CD14-positive monocyte (primary cell): ENCODE measurements at regions not wholly inside any gene's neighbourhood (a gene's known extent, or its start where the extent isn't known, plus 50 kb on each side); places are given as distances from the start of the nearest gene placed in this dataset.

Source experiments
- DNase-seq, 3 donors: peaks; one replicate each; pipeline ENCODE4 v3.0.0-alpha.2; 2011 to 2022
- H2AFZ ChIP-seq: 2 replicates; pipeline ENCODE4 v1.6.0; 2012; ENCODE audit warnings: mild to moderate bottlenecking, low read depth, low read length, inconsistent platforms; ENCODE audit not compliant: insufficient read depth, poor library complexity, severe bottlenecking
- H3K27ac ChIP-seq, 2 donors: 1 replicate in 1 of 2; 2 replicates in 1 of 2; pipeline ENCODE4 v1.5.1; 2012 to 2013; ENCODE audit warnings: low read length in 2 of 2, control low read depth in 1 of 2, inconsistent platforms in 1 of 2, low read depth in 1 of 2, mild to moderate bottlenecking in 1 of 2
- H3K27me3 ChIP-seq, 2 donors: one replicate each; pipeline versions ENCODE4 v1.6.0 to v1.6.1; 2011 to 2013; ENCODE audit warnings: low read length in 2 of 2; ENCODE audit not compliant: control insufficient read depth in 2 of 2, insufficient read depth in 2 of 2
- H3K36me3 ChIP-seq, 2 donors: replicated peaks in 1 of 2; 1 replicate in 1 of 2; 2 replicates in 1 of 2; pipeline versions ENCODE4 v1.5.1 to v1.6.1; 2012 to 2013; ENCODE audit warnings: low read length in 2 of 2, control low read depth in 1 of 2, inconsistent platforms in 1 of 2, mild to moderate bottlenecking in 1 of 2; ENCODE audit not compliant: insufficient read depth in 2 of 2, control insufficient read depth in 1 of 2
- H3K4me1 ChIP-seq, 2 donors: 1 replicate in 1 of 2; 2 replicates in 1 of 2; pipeline versions ENCODE4 v1.5.1 to v1.6.1; 2012 to 2013; ENCODE audit warnings: low read length in 2 of 2, control low read depth in 1 of 2, inconsistent platforms in 1 of 2, mild to moderate bottlenecking in 1 of 2, moderate library complexity in 1 of 2; ENCODE audit not compliant: insufficient read depth in 2 of 2, control insufficient read depth in 1 of 2
- H3K4me2 ChIP-seq: replicated peaks from 2 replicates; pipeline ENCODE3; 2012; ENCODE audit warnings: low read length, moderate library complexity, mild to moderate bottlenecking; ENCODE audit not compliant: poor library complexity, severe bottlenecking; ENCODE audit errors: extremely low read depth
- H3K4me3 ChIP-seq, 3 experiments: fragments of 200-600 bp in 1 of 3; sonication (generic) in 1 of 3; replicated peaks in 1 of 3; 1 replicate in 2 of 3; 2 replicates in 1 of 3; pipeline ENCODE4 v1.5.1; 2011 to 2013; ENCODE audit warnings: low read length in 3 of 3, mild to moderate bottlenecking in 3 of 3, control low read depth in 2 of 3, low read depth in 2 of 3, inconsistent platforms in 1 of 3, moderate library complexity in 1 of 3
- H3K79me2 ChIP-seq: 2 replicates; pipeline ENCODE4 v1.6.0; 2012; ENCODE audit warnings: mild to moderate bottlenecking, control low read depth, inconsistent platforms, low read length, moderate library complexity; ENCODE audit not compliant: insufficient read depth
- H3K9ac ChIP-seq: 2 replicates; pipeline ENCODE4 v1.6.0; 2017; ENCODE audit warnings: low read length, mild to moderate bottlenecking; ENCODE audit not compliant: insufficient read depth, poor library complexity, severe bottlenecking
- H3K9me3 ChIP-seq, 2 donors: replicated peaks in 1 of 2; 1 replicate in 1 of 2; 2 replicates in 1 of 2; pipeline versions ENCODE4 v1.5.1 to v1.6.1; 2012 to 2013; ENCODE audit warnings: low read length in 2 of 2, control low read depth in 1 of 2; ENCODE audit not compliant: control insufficient read depth in 1 of 2, insufficient read depth in 1 of 2
- H4K20me1 ChIP-seq: 2 replicates; pipeline ENCODE4 v1.6.0; 2012; ENCODE audit warnings: mild to moderate bottlenecking, low read length, control low read depth, moderate library complexity; ENCODE audit not compliant: insufficient read depth
- H3K27ac Mint-ChIP-seq, 7 donors: one replicate each; pipeline ENCODE4 v1.8.0; 2020; ENCODE audit warnings: mild to moderate bottlenecking in 7 of 7, mixed read lengths in 7 of 7, moderate library complexity in 6 of 7, inconsistent platforms in 2 of 7
- H3K27me3 Mint-ChIP-seq, 3 donors: one replicate each; pipeline ENCODE4 v1.8.0; 2021 to 2022; ENCODE audit warnings: low read depth in 3 of 3, mild to moderate bottlenecking in 3 of 3, mixed read lengths in 3 of 3, moderate library complexity in 3 of 3, inconsistent platforms in 1 of 3
- H3K36me3 Mint-ChIP-seq, 2 donors: one replicate each; pipeline ENCODE4 v1.8.0; 2020; ENCODE audit warnings: mixed read lengths in 2 of 2, inconsistent platforms in 1 of 2, mild to moderate bottlenecking in 1 of 2
- H3K4me1 Mint-ChIP-seq: one replicate; pipeline ENCODE4 v1.8.0; 2020; ENCODE audit warnings: mild to moderate bottlenecking, mixed read lengths
- H3K4me3 Mint-ChIP-seq, 2 donors: one replicate each; pipeline ENCODE4 v1.8.0; 2020; ENCODE audit warnings: mild to moderate bottlenecking in 2 of 2, mixed read lengths in 2 of 2, moderate library complexity in 1 of 2
- H3K9me3 Mint-ChIP-seq, 7 donors: one replicate each; pipeline ENCODE4 v1.8.0; 2020 to 2022; ENCODE audit warnings: mixed read lengths in 7 of 7, mild to moderate bottlenecking in 6 of 7, moderate library complexity in 6 of 7, inconsistent platforms in 2 of 7
- CTCF ChIP-seq: fragments of 200-600 bp; IDR thresholded peaks from one replicate; pipeline ENCODE4 v1.8.0; 2022; ENCODE audit warnings: antibody characterized with exemption, mild to moderate bottlenecking
- WGBS: methylation state at CpG from one replicate; pipeline ENCODE4 v1.1.5; 2013; ENCODE audit warnings: missing lambda C conversion rate; ENCODE audit not compliant: insufficient coverage; 5-methylcytosine and 5-hydroxymethylcytosine counted together
- intact Hi-C, 2 donors: fragments of 100-400 bp; cut with micrococcal nuclease; formaldehyde crosslinking; loops; one replicate each; pipeline versions ENCODE4 v1.15.0 to v1.15.1; 2023

- intact Hi-C loops: no loop called here
- no peak overlapping the region for H2AFZ ChIP-seq
- no CpG with 5 or more reads among the region's 1 CpG for WGBS
- H3K4me1 Mint-ChIP-seq: no peaks in the 10 kb centered on the region
- no peaks in the 10 kb centered on the region for H3K36me3 ChIP-seq
- no peak overlapping the region for H3K4me3 Mint-ChIP-seq
- DNase-seq: no peak
- H3K27ac Mint-ChIP-seq: no peak overlapping the region
- H3K9me3 Mint-ChIP-seq: peaks cover 0 to 6% (median 0%) of the 10 kb centered on the region in 7 donors
- no peaks in the 10 kb centered on the region for H3K4me1 ChIP-seq
- peaks cover 1 to 7% (median 2%) of the 10 kb centered on the region in 3 donors for H3K27me3 Mint-ChIP-seq
- H3K9ac ChIP-seq: no peak overlapping the region
- no peak for TF ChIP-seq CTCF
- no peak overlapping the region for H3K4me2 ChIP-seq
- H3K36me3 Mint-ChIP-seq: no peaks in the 10 kb centered on the region
- no peak overlapping the region for H3K4me3 ChIP-seq
- H3K79me2 ChIP-seq: no peaks in the 10 kb centered on the region
- H4K20me1 ChIP-seq: no peaks in the 10 kb centered on the region
- no peaks in the 10 kb centered on the region for H3K9me3 ChIP-seq
- no peaks in the 10 kb centered on the region for H3K27me3 ChIP-seq
- no peak overlapping the region for H3K27ac ChIP-seq
These were observed 185.5 kb upstream of the DYNLRB2 start for GRCh38 chr16:80355335-80355734.

GRCh38 chr16:80350061-80350460, 190.7 kb upstream of the DYNLRB2 start:
- no peaks in the 10 kb centered on the region for H3K36me3 Mint-ChIP-seq
- TF ChIP-seq CTCF: no peak
- H3K4me3 Mint-ChIP-seq: no peak overlapping the region
- Histone ChIP-seq H2AFZ (no peak overlapping the region), H3K4me3 (no peak overlapping the region), H3K4me1 (no peaks in the 10 kb centered on the region), H3K36me3 (no peaks in the 10 kb centered on the region), H3K27me3 (no peaks in the 10 kb centered on the region), H3K9me3 (peaks cover 5 to 7% of the 10 kb centered on the region in 2 donors), H3K4me2 (no peak overlapping the region), H3K79me2 (no peaks in the 10 kb centered on the region), H4K20me1 (no peaks in the 10 kb centered on the region), H3K27ac (no peak overlapping the region), H3K9ac (no peak overlapping the region)
- no peaks in the 10 kb centered on the region for H3K4me1 Mint-ChIP-seq
- H3K27me3 Mint-ChIP-seq: peaks cover 0 to 4% (median 1%) of the 10 kb centered on the region in 3 donors
- no peak for DNase-seq
- H3K9me3 Mint-ChIP-seq: peaks cover 0 to 5% (median 2%) of the 10 kb centered on the region in 7 donors
- intact Hi-C loops: no loop called here
- no peak overlapping the region for H3K27ac Mint-ChIP-seq
- WGBS: 83% methylated on average over 1 of the region's 3 CpGs
